PC-3 (cell line): ENCODE measurements at regions not wholly inside any gene's neighbourhood (a gene's known extent, or its start where the extent isn't known, plus 50 kb on each side); places are given as distances from the start of the nearest gene placed in this dataset.

Source experiments
- CTCF ChIP-seq: fragments of 300-600 bp; sonication (generic); conservative IDR thresholded peaks from 2 replicates; pipeline ENCODE4 v1.5.1; 2017; ENCODE audit warnings: antibody characterized with exemption, low read depth, mild to moderate bottlenecking, low read length
- EZH2 ChIP-seq: fragments of 300-600 bp; sonication (generic); IDR thresholded peaks from one replicate; pipeline ENCODE4 v1.6.1; 2017; ENCODE audit warnings: antibody characterized with exemption, mild to moderate bottlenecking, low read length; ENCODE audit not compliant: unreplicated experiment

- no peak for TF ChIP-seq EZH2
- no peak for TF ChIP-seq CTCF
Measured at GRCh38 chr6:40718401-40718800, 131.2 kb upstream of the LRFN2 start.
